Endothelial cell of umbilical vein (primary cell): ENCODE measurements at regions not wholly inside any gene's neighbourhood (a gene's known extent, or its start where the extent isn't known, plus 50 kb on each side); places are given as distances from the start of the nearest gene placed in this dataset.

Experiments
- EZH2 ChIP-seq: IDR thresholded peaks from 2 replicates; pipeline ENCODE4 v1.6.1; 2012; ENCODE audit warnings: borderline replicate concordance, low read depth, mild to moderate bottlenecking, moderate library complexity, low read length, inconsistent platforms; ENCODE audit not compliant: severe bottlenecking
- MYC ChIP-seq: IDR thresholded peaks from one replicate; pipeline ENCODE4 v1.6.1; 2011; ENCODE audit warnings: mild to moderate bottlenecking, low read depth, low read length
- POLR2A ChIP-seq: IDR thresholded peaks from 2 replicates; pipeline ENCODE4 v1.6.1; 2012; ENCODE audit warnings: low read depth, mild to moderate bottlenecking, control low read depth, low read length

- TF ChIP-seq MYC, result no peak
- no peak for TF ChIP-seq POLR2A
- no peak for TF ChIP-seq EZH2
Measured at GRCh38 chr16:7976563-7976962, 613.7 kb downstream of the TMEM114 start.
